ENCODE measurements at regions not wholly inside any gene's neighbourhood (a gene's known extent, or its start where the extent isn't known, plus 50 kb on each side); places are given as distances from the start of the nearest gene placed in this dataset.

- TF ChIP-seq, protein P1, sequence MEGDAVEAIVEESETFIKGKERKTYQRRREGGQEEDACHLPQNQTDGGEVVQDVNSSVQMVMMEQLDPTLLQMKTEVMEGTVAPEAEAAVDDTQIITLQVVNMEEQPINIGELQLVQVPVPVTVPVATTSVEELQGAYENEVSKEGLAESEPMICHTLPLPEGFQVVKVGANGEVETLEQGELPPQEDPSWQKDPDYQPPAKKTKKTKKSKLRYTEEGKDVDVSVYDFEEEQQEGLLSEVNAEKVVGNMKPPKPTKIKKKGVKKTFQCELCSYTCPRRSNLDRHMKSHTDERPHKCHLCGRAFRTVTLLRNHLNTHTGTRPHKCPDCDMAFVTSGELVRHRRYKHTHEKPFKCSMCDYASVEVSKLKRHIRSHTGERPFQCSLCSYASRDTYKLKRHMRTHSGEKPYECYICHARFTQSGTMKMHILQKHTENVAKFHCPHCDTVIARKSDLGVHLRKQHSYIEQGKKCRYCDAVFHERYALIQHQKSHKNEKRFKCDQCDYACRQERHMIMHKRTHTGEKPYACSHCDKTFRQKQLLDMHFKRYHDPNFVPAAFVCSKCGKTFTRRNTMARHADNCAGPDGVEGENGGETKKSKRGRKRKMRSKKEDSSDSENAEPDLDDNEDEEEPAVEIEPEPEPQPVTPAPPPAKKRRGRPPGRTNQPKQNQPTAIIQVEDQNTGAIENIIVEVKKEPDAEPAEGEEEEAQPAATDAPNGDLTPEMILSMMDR (IDR thresholded peaks at IDR 0.05), result no peak
- no peak for TF ChIP-seq POLR2A (IDR thresholded peaks at IDR 0.05)
- TF ChIP-seq POLR2AphosphoS5 (IDR thresholded peaks at IDR 0.05), result no peak
- TF ChIP-seq EP300 (IDR thresholded peaks at IDR 0.05), result no peak
Observed at GRCh38 chr1:229159668-229160544, 111.0 kb upstream of the RAB4A start.

Measured in sigmoid colon (tissue), 4 donors.